Common myeloid progenitor, CD34-positive (primary cell): ENCODE measurements at regions not wholly inside any gene's neighbourhood (a gene's known extent, or its start where the extent isn't known, plus 50 kb on each side); places are given as distances from the start of the nearest gene placed in this dataset.

ENCODE experiments used
- CTCF ChIA-PET: fragments of 350-600 bp; sonication (Branson Sonifier 250); formaldehyde crosslinking; loops from one replicate; lab custom pipeline; 2021; ENCODE audit warnings: antibody characterized with exemption; lab: Charles Lee
- POLR2A ChIA-PET: fragments of 350-600 bp; sonication (Branson Sonifier 250); formaldehyde crosslinking; loops from one replicate; lab custom pipeline; 2021; ENCODE audit warnings: antibody characterized with exemption; lab: Charles Lee
- DNase-seq, 3 donors: peaks; one replicate each; pipeline versions ENCODE4 v3.0.0 to v3.0.0-alpha.2; 2013
- H3K27ac ChIP-seq, 2 experiments: 1 replicate in 1 of 2; 2 replicates in 1 of 2; pipeline ENCODE4 v1.7.0; 2013; ENCODE audit warnings: inconsistent platforms in 2 of 2, low read length in 2 of 2, mild to moderate bottlenecking in 2 of 2, low read depth in 1 of 2, moderate library complexity in 1 of 2; ENCODE audit not compliant: severe bottlenecking in 2 of 2, insufficient read depth in 1 of 2, poor library complexity in 1 of 2
- H3K27me3 ChIP-seq, 5 experiments: replicated peaks in 2 of 5; 1 replicate in 3 of 5; 2 replicates in 2 of 5; pipeline versions ENCODE4 v1.6.1 to v1.7.0; 2013; ENCODE audit warnings: low read length in 4 of 5, mild to moderate bottlenecking in 2 of 5, moderate library complexity in 2 of 5, inconsistent platforms in 1 of 5; ENCODE audit not compliant: insufficient read depth in 5 of 5, control insufficient read depth in 4 of 5
- H3K36me3 ChIP-seq, 4 experiments: 1 replicate in 2 of 4; 2 replicates in 2 of 4; pipeline versions ENCODE4 v1.6.1 to v1.7.0; 2013; ENCODE audit warnings: low read length in 3 of 4, control low read depth in 1 of 4, mild to moderate bottlenecking in 1 of 4; ENCODE audit not compliant: control insufficient read depth in 4 of 4, insufficient read depth in 4 of 4
- H3K4me1 ChIP-seq, 4 experiments: 1 replicate in 3 of 4; 2 replicates in 1 of 4; pipeline versions ENCODE4 v1.6.1 to v1.7.1; 2013; ENCODE audit warnings: low read length in 3 of 4, mild to moderate bottlenecking in 3 of 4, control low read depth in 1 of 4, inconsistent platforms in 1 of 4, moderate library complexity in 1 of 4; ENCODE audit not compliant: control insufficient read depth in 4 of 4, insufficient read depth in 4 of 4; ENCODE audit errors: control extremely low read depth in 1 of 4
- H3K4me3 ChIP-seq, 7 experiments: 1 replicate in 4 of 7; 2 replicates in 3 of 7; pipeline versions ENCODE4 v1.5.1 to v1.7.0; 2013; ENCODE audit warnings: mild to moderate bottlenecking in 7 of 7, low read length in 6 of 7, moderate library complexity in 6 of 7, inconsistent platforms in 2 of 7, low read depth in 2 of 7, control low read depth in 1 of 7; ENCODE audit not compliant: insufficient read depth in 4 of 7, control insufficient read depth in 1 of 7; ENCODE audit errors: extremely low read depth in 1 of 7
- H3K9me3 ChIP-seq, 5 experiments: 1 replicate in 4 of 5; 2 replicates in 1 of 5; pipeline versions ENCODE4 v1.6.1 to v1.7.1; 2013; ENCODE audit warnings: low read length in 4 of 5, mild to moderate bottlenecking in 2 of 5, inconsistent platforms in 1 of 5, low read depth in 1 of 5, moderate library complexity in 1 of 5; ENCODE audit not compliant: control insufficient read depth in 4 of 5, insufficient read depth in 2 of 5; ENCODE audit errors: control extremely low read depth in 1 of 5
- WGBS: methylation state at CpG from one replicate; pipeline ENCODE4 v1.1.5; 2013; ENCODE audit not compliant: insufficient coverage; 5-methylcytosine and 5-hydroxymethylcytosine counted together

GRCh38 chr7:47707583-47707982 lies 125.7 kb upstream of the TNS3 start:
- no peak overlapping the region for H3K27ac ChIP-seq
- no peaks in the 10 kb centered on the region for H3K4me1 ChIP-seq
- no peak overlapping the region for H3K4me3 ChIP-seq
- ChIA-PET POLR2A (no interaction called here), CTCF (no interaction called here)
- 67% methylated on average over 3 of the region's 6 CpGs for WGBS
- DNase-seq, result no peak
- no peaks in the 10 kb centered on the region for H3K9me3 ChIP-seq
- no peaks in the 10 kb centered on the region for H3K36me3 ChIP-seq
- no peaks in the 10 kb centered on the region for H3K27me3 ChIP-seq

- no peaks in the 10 kb centered on the region for H3K9me3 ChIP-seq
- no peaks in the 10 kb centered on the region for H3K27me3 ChIP-seq
- WGBS, result no CpG with 5 or more reads among the region's 2 CpGs
- CTCF ChIA-PET, result no interaction called here
- no peak for DNase-seq
- H3K4me3 ChIP-seq, result no peak overlapping the region
- H3K4me1 ChIP-seq, result no peaks in the 10 kb centered on the region
- H3K27ac ChIP-seq, result no peak overlapping the region
- H3K36me3 ChIP-seq, result no peaks in the 10 kb centered on the region
- POLR2A ChIA-PET, result no interaction called here
Measured at GRCh38 chr7:47704936-47705335, 123.0 kb upstream of the TNS3 start.

GRCh38 chr7:47702080-47702479 lies 120.2 kb upstream of the TNS3 start:
- H3K27me3 ChIP-seq, result no peaks in the 10 kb centered on the region
- DNase-seq, result no peak
- 100% methylated on average over 1 of the region's 1 CpG for WGBS
- no peaks in the 10 kb centered on the region for H3K4me1 ChIP-seq
- H3K9me3 ChIP-seq, result no peaks in the 10 kb centered on the region
- no peaks in the 10 kb centered on the region for H3K36me3 ChIP-seq
- ChIA-PET POLR2A (no interaction called here), CTCF (no interaction called here)
- no peak overlapping the region for H3K4me3 ChIP-seq
- H3K27ac ChIP-seq, result no peak overlapping the region

- Histone ChIP-seq H3K4me3 (no peak overlapping the region), H3K36me3 (no peaks in the 10 kb centered on the region), H3K27me3 (no peaks in the 10 kb centered on the region), H3K27ac (no peak overlapping the region), H3K4me1 (no peaks in the 10 kb centered on the region), H3K9me3 (no peaks in the 10 kb centered on the region)
- POLR2A ChIA-PET, result no interaction called here
- CTCF ChIA-PET, result no interaction called here
- no peak for DNase-seq
- 67% methylated on average over 1 of the region's 1 CpG for WGBS
Measured at GRCh38 chr7:47698386-47698785, 116.5 kb upstream of the TNS3 start.

- Histone ChIP-seq H3K27ac (no peak overlapping the region), H3K4me3 (no peak overlapping the region), H3K27me3 (no peaks in the 10 kb centered on the region), H3K36me3 (no peaks in the 10 kb centered on the region), H3K9me3 (no peaks in the 10 kb centered on the region), H3K4me1 (no peaks in the 10 kb centered on the region)
- CTCF ChIA-PET, result interaction anchor here (1.1 kb wide), 1 partner anchor 13 kb away, joined by 3 read pairs; no protein-coding TSS in a partner anchor
- no peak for DNase-seq
- POLR2A ChIA-PET, result no interaction called here
- whole genome bisulfite sequencing, result 100% methylated on average over 4 of the region's 4 CpGs
Measured at GRCh38 chr7:47697543-47697942, 115.6 kb upstream of the TNS3 start.

GRCh38 chr7:47696152-47696710 lies 114.3 kb upstream of the TNS3 start:
- H3K9me3 ChIP-seq, result no peaks in the 10 kb centered on the region
- POLR2A ChIA-PET, result no interaction called here
- no peak overlapping the region for H3K4me3 ChIP-seq
- H3K27me3 ChIP-seq, result no peaks in the 10 kb centered on the region
- WGBS, result 100% methylated on average over 3 of the region's 7 CpGs
- H3K27ac ChIP-seq, result no peak overlapping the region
- no peaks in the 10 kb centered on the region for H3K4me1 ChIP-seq
- no peak for DNase-seq
- H3K36me3 ChIP-seq, result no peaks in the 10 kb centered on the region
- CTCF ChIA-PET, result interaction anchor here (0.6 to 1.1 kb wide), 2 partner anchors 12 to 245 kb away, joined by 3 to 4 read pairs; no protein-coding TSS in a partner anchor

- H3K27ac ChIP-seq, result no peak overlapping the region
- H3K36me3 ChIP-seq, result no peaks in the 10 kb centered on the region
- ChIA-PET POLR2A (no interaction called here), CTCF (interaction anchor here (1.1 kb wide), 1 partner anchor 207 kb away, joined by 3 read pairs; no protein-coding TSS in a partner anchor)
- H3K27me3 ChIP-seq, result no peaks in the 10 kb centered on the region
- no peak overlapping the region for H3K4me3 ChIP-seq
- no peak for DNase-seq
- WGBS, result 93% methylated on average over 2 of the region's 4 CpGs
- H3K4me1 ChIP-seq, result peaks cover 4 to 8% (median 6%) of the 10 kb centered on the region in 4 experiments
- H3K9me3 ChIP-seq, result no peaks in the 10 kb centered on the region
Measured at GRCh38 chr7:47693216-47693615, 111.3 kb upstream of the TNS3 start.
